GM23338 (cell line): ENCODE measurements at regions not wholly inside any gene's neighbourhood (a gene's known extent, or its start where the extent isn't known, plus 50 kb on each side); places are given as distances from the start of the nearest gene placed in this dataset.

Experiments
- ATAC-seq: fragments of 200-7000 bp; cut with Tn5 transposase; 3 replicates; pipeline ENCODE4 v1.9.1; 2020
- DNase-seq: peaks from one replicate; pipeline ENCODE4 v3.0.0-alpha.2; 2015; ENCODE audit warnings: low spot score
- H2AFZ ChIP-seq: fragments of 200-600 bp; sonication (generic); 2 replicates; pipeline ENCODE4 v1.8.0; 2016; ENCODE audit warnings: antibody characterized with exemption, mild to moderate bottlenecking, moderate library complexity
- H3F3A ChIP-seq: fragments of 200-600 bp; sonication (generic); replicated peaks from 2 replicates; pipeline ENCODE4 v1.8.0; 2017; ENCODE audit warnings: antibody characterized with exemption, mixed run types, low read depth
- H3K27ac ChIP-seq: fragments of 200-600 bp; sonication (generic); 2 replicates; pipeline ENCODE4 v1.6.1; 2016; ENCODE audit warnings: low read depth
- H3K27me3 ChIP-seq: fragments of 200-600 bp; sonication (generic); 2 replicates; pipeline ENCODE4 v1.8.0; 2016; ENCODE audit warnings: mild to moderate bottlenecking, mixed run types, moderate library complexity; ENCODE audit not compliant: insufficient read depth
- H3K36me3 ChIP-seq: fragments of 200-600 bp; sonication (generic); 2 replicates; pipeline ENCODE4 v1.8.0; 2016; ENCODE audit warnings: mild to moderate bottlenecking; ENCODE audit not compliant: insufficient read depth
- H3K4me1 ChIP-seq: fragments of 200-600 bp; sonication (generic); 2 replicates; pipeline ENCODE4 v1.8.0; 2016; ENCODE audit warnings: mild to moderate bottlenecking, moderate library complexity; ENCODE audit not compliant: insufficient read depth
- H3K4me2 ChIP-seq: fragments of 200-600 bp; sonication (generic); 2 replicates; pipeline ENCODE4 v1.7.1; 2017; ENCODE audit warnings: mixed run types
- H3K4me3 ChIP-seq: fragments of 200-600 bp; sonication (generic); 2 replicates; pipeline ENCODE4 v1.6.1; 2016; ENCODE audit warnings: mixed run types
- H3K79me2 ChIP-seq: fragments of 200-600 bp; sonication (generic); replicated peaks from 2 replicates; pipeline ENCODE4 v1.8.0; 2017; ENCODE audit warnings: mild to moderate bottlenecking; ENCODE audit not compliant: insufficient read depth
- H3K9me2 ChIP-seq: fragments of 200-600 bp; sonication (generic); 2 replicates; pipeline ENCODE4 v1.8.0; 2017; ENCODE audit not compliant: insufficient read depth
- H4K20me1 ChIP-seq: fragments of 200-600 bp; sonication (generic); replicated peaks from 2 replicates; pipeline ENCODE4 v1.8.0; 2017; ENCODE audit warnings: mild to moderate bottlenecking; ENCODE audit not compliant: insufficient read depth
- H3K27ac Mint-ChIP-seq: 2 replicates; pipeline ENCODE4 v1.8.0; 2020; ENCODE audit warnings: inconsistent platforms, mild to moderate bottlenecking, moderate library complexity, mixed read lengths
- H3K27me3 Mint-ChIP-seq: 3 replicates; pipeline ENCODE4 v1.8.0; 2022; ENCODE audit warnings: low read depth, mild to moderate bottlenecking, moderate library complexity, mixed read lengths, inconsistent platforms; ENCODE audit not compliant: insufficient read depth, poor library complexity
- H3K36me3 Mint-ChIP-seq: 3 replicates; pipeline ENCODE4 v1.8.0; 2021; ENCODE audit warnings: low read depth, mild to moderate bottlenecking, inconsistent platforms, moderate library complexity, mixed read lengths
- H3K4me1 Mint-ChIP-seq: 3 replicates; pipeline ENCODE4 v1.8.0; 2020; ENCODE audit warnings: mild to moderate bottlenecking, inconsistent platforms, mixed read lengths
- H3K4me3 Mint-ChIP-seq: 3 replicates; pipeline ENCODE4 v1.8.0; 2021; ENCODE audit warnings: moderate library complexity, mild to moderate bottlenecking, inconsistent platforms, mixed read lengths
- H3K9me3 Mint-ChIP-seq: 3 replicates; pipeline ENCODE4 v1.8.0; 2020; ENCODE audit warnings: moderate library complexity, mild to moderate bottlenecking, inconsistent platforms, mixed read lengths
- CREB1 ChIP-seq: fragments of 250-450 bp; sonication (Bioruptor Pico); IDR thresholded peaks from 2 replicates; pipeline ENCODE4 v1.5.0; 2020; ENCODE audit warnings: low read depth, mild to moderate bottlenecking, moderate library complexity
- EZH2 ChIP-seq: fragments of 200-600 bp; sonication (generic); IDR thresholded peaks from one replicate; pipeline ENCODE4 v1.8.0; 2017; ENCODE audit warnings: antibody characterized with exemption, mild to moderate bottlenecking, low read depth; ENCODE audit not compliant: unreplicated experiment
- EZH2phosphoT487 ChIP-seq: fragments of 200-600 bp; sonication (generic); IDR thresholded peaks from one replicate; pipeline ENCODE4 v1.8.1; 2018; ENCODE audit warnings: antibody characterized with exemption; ENCODE audit not compliant: unreplicated experiment
- JUNB ChIP-seq: IDR thresholded peaks from one replicate; pipeline ENCODE4 v1.6.1; 2016; ENCODE audit warnings: antibody characterized with exemption; ENCODE audit not compliant: unreplicated experiment
- NANOG ChIP-seq: IDR thresholded peaks from 2 replicates; pipeline ENCODE4 v1.6.1; 2016; ENCODE audit warnings: antibody characterized with exemption, borderline replicate concordance
- POLR2AphosphoS5 ChIP-seq: IDR thresholded peaks from 2 replicates; pipeline ENCODE4 v1.6.1; 2016; ENCODE audit warnings: antibody characterized with exemption, low read depth
- ZNF114 ChIP-seq: fragments of 250-450 bp; sonication (Bioruptor Pico); IDR thresholded peaks from 2 replicates; pipeline ENCODE4 v1.5.0; 2020; ENCODE audit warnings: mild to moderate bottlenecking, moderate library complexity
- ZNF331 ChIP-seq: fragments of 250-450 bp; sonication (Bioruptor Pico); IDR thresholded peaks from 2 replicates; pipeline ENCODE4 v1.5.0; 2020; ENCODE audit warnings: low read depth, mild to moderate bottlenecking, moderate library complexity
- TF ChIP-seq, protein P1 (sequence below): IDR thresholded peaks from one replicate; pipeline ENCODE4 v1.6.1; 2018; ENCODE audit warnings: antibody characterized with exemption; ENCODE audit not compliant: unreplicated experiment
- TF ChIP-seq, protein P2 (sequence below): IDR thresholded peaks from 2 replicates; pipeline ENCODE4 v1.6.1; 2016; ENCODE audit warnings: antibody characterized with exemption
- TF ChIP-seq, protein P3 (sequence below): fragments of 250-450 bp; sonication (Bioruptor Pico); IDR thresholded peaks from 2 replicates; pipeline ENCODE4 v1.5.0; 2020; ENCODE audit warnings: mild to moderate bottlenecking, moderate library complexity

- TF ChIP-seq, protein P1, sequence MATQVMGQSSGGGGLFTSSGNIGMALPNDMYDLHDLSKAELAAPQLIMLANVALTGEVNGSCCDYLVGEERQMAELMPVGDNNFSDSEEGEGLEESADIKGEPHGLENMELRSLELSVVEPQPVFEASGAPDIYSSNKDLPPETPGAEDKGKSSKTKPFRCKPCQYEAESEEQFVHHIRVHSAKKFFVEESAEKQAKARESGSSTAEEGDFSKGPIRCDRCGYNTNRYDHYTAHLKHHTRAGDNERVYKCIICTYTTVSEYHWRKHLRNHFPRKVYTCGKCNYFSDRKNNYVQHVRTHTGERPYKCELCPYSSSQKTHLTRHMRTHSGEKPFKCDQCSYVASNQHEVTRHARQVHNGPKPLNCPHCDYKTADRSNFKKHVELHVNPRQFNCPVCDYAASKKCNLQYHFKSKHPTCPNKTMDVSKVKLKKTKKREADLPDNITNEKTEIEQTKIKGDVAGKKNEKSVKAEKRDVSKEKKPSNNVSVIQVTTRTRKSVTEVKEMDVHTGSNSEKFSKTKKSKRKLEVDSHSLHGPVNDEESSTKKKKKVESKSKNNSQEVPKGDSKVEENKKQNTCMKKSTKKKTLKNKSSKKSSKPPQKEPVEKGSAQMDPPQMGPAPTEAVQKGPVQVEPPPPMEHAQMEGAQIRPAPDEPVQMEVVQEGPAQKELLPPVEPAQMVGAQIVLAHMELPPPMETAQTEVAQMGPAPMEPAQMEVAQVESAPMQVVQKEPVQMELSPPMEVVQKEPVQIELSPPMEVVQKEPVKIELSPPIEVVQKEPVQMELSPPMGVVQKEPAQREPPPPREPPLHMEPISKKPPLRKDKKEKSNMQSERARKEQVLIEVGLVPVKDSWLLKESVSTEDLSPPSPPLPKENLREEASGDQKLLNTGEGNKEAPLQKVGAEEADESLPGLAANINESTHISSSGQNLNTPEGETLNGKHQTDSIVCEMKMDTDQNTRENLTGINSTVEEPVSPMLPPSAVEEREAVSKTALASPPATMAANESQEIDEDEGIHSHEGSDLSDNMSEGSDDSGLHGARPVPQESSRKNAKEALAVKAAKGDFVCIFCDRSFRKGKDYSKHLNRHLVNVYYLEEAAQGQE, result no peak
- TF ChIP-seq EZH2 (no peak), ZNF331 (no peak), CREB1 (CRISPR knock-in tag) (no peak)
These were observed 188.3 kb upstream of the SLC38A2 start (continued) for GRCh38 chr12:46560874-46561273.

DNA sequence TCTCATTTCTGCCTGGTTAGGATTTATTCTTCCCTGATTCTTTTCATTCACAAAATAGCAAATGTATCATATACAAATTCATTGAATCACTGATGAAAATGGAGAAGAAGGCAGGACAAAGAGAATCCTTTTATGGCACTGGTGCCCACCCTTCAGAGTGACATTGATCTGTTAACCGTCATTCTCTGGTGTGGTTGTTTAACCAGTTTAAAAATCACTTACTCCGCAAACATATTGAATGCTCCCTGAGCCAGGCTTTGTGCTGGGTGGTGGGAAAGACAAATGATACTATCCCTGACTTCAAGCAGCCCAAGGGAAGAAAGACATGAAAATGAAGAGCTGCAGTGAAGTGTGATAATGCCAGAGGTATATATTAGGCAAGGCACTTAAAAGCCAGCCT is 187.5 kb upstream of the SLC38A2 start:
- no peak overlapping the region; the same call in 1 of the 2 replicates for H2AFZ ChIP-seq
- ATAC-seq (no peak), DNase-seq (no peak)
- H3K4me3 ChIP-seq, result no peak overlapping the region
- H3K9me2 ChIP-seq, result no peaks in the 10 kb centered on the region
- H3K36me3 ChIP-seq, result no peaks in the 10 kb centered on the region
- no peaks in the 10 kb centered on the region for H3K79me2 ChIP-seq
- peaks cover 39% of the 10 kb centered on the region for H3K4me1 Mint-ChIP-seq
- no peaks in the 10 kb centered on the region for H3K27me3 ChIP-seq
- no peaks in the 10 kb centered on the region for H3K27me3 Mint-ChIP-seq
- H3K36me3 Mint-ChIP-seq, result peaks cover 9% of the 10 kb centered on the region; the same call in 2 of the 3 replicates
- H3K4me1 ChIP-seq, result peaks cover 37% of the 10 kb centered on the region
- peaks cover 7% of the 10 kb centered on the region for H3K9me3 Mint-ChIP-seq
- H3K4me3 Mint-ChIP-seq, result no peak overlapping the region
- H3F3A ChIP-seq, result no peaks in the 10 kb centered on the region
- peak overlapping the region; percentile 63 for H3K27ac Mint-ChIP-seq
- no peaks in the 10 kb centered on the region for H4K20me1 ChIP-seq
- H3K4me2 ChIP-seq, result no peak overlapping the region
- H3K27ac ChIP-seq, result no peak overlapping the region
- TF ChIP-seq, protein P1, result no peak
- TF ChIP-seq POLR2AphosphoS5, result no peak
- TF ChIP-seq, protein P2, sequence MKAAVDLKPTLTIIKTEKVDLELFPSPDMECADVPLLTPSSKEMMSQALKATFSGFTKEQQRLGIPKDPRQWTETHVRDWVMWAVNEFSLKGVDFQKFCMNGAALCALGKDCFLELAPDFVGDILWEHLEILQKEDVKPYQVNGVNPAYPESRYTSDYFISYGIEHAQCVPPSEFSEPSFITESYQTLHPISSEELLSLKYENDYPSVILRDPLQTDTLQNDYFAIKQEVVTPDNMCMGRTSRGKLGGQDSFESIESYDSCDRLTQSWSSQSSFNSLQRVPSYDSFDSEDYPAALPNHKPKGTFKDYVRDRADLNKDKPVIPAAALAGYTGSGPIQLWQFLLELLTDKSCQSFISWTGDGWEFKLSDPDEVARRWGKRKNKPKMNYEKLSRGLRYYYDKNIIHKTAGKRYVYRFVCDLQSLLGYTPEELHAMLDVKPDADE, result no peak
- TF ChIP-seq ZNF114 (CRISPR knock-in tag), result no peak
- TF ChIP-seq NANOG, result no peak
- TF ChIP-seq JUNB, result no peak
- TF ChIP-seq, protein P3, sequence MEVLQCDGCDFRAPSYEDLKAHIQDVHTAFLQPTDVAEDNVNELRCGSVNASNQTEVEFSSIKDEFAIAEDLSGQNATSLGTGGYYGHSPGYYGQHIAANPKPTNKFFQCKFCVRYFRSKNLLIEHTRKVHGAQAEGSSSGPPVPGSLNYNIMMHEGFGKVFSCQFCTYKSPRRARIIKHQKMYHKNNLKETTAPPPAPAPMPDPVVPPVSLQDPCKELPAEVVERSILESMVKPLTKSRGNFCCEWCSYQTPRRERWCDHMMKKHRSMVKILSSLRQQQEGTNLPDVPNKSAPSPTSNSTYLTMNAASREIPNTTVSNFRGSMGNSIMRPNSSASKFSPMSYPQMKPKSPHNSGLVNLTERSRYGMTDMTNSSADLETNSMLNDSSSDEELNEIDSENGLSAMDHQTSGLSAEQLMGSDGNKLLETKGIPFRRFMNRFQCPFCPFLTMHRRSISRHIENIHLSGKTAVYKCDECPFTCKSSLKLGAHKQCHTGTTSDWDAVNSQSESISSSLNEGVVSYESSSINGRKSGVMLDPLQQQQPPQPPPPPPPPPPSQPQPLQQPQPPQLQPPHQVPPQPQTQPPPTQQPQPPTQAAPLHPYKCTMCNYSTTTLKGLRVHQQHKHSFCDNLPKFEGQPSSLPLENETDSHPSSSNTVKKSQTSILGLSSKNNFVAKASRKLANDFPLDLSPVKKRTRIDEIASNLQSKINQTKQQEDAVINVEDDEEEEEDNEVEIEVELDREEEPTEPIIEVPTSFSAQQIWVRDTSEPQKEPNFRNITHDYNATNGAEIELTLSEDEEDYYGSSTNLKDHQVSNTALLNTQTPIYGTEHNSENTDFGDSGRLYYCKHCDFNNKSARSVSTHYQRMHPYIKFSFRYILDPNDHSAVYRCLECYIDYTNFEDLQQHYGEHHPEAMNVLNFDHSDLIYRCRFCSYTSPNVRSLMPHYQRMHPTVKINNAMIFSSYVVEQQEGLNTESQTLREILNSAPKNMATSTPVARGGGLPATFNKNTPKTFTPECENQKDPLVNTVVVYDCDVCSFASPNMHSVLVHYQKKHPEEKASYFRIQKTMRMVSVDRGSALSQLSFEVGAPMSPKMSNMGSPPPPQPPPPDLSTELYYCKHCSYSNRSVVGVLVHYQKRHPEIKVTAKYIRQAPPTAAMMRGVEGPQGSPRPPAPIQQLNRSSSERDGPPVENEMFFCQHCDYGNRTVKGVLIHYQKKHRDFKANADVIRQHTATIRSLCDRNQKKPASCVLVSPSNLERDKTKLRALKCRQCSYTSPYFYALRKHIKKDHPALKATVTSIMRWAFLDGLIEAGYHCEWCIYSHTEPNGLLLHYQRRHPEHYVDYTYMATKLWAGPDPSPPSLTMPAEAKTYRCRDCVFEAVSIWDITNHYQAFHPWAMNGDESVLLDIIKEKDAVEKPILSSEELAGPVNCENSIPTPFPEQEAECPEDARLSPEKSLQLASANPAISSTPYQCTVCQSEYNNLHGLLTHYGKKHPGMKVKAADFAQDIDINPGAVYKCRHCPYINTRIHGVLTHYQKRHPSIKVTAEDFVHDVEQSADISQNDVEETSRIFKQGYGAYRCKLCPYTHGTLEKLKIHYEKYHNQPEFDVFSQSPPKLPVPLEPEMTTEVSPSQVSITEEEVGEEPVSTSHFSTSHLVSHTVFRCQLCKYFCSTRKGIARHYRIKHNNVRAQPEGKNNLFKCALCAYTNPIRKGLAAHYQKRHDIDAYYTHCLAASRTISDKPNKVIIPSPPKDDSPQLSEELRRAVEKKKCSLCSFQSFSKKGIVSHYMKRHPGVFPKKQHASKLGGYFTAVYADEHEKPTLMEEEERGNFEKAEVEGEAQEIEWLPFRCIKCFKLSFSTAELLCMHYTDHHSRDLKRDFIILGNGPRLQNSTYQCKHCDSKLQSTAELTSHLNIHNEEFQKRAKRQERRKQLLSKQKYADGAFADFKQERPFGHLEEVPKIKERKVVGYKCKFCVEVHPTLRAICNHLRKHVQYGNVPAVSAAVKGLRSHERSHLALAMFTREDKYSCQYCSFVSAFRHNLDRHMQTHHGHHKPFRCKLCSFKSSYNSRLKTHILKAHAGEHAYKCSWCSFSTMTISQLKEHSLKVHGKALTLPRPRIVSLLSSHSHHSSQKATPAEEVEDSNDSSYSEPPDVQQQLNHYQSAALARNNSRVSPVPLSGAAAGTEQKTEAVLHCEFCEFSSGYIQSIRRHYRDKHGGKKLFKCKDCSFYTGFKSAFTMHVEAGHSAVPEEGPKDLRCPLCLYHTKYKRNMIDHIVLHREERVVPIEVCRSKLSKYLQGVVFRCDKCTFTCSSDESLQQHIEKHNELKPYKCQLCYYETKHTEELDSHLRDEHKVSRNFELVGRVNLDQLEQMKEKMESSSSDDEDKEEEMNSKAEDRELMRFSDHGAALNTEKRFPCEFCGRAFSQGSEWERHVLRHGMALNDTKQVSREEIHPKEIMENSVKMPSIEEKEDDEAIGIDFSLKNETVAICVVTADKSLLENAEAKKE, result no peak
- no peak for TF ChIP-seq EZH2phosphoT487
- no peak for TF ChIP-seq ZNF331
